GM12878 (cell line): ENCODE measurements at regions not wholly inside any gene's neighbourhood (a gene's known extent, or its start where the extent isn't known, plus 50 kb on each side); places are given as distances from the start of the nearest gene placed in this dataset.

Experiments used
- CEBPB ChIP-seq, 2 experiments: fragments of 150-350 bp in 1 of 2; IDR thresholded peaks; 2 replicates each; pipeline ENCODE4 v1.6.1; 2012 to 2014; ENCODE audit warnings: low read depth in 2 of 2, low read length in 2 of 2, borderline replicate concordance in 1 of 2, inconsistent platforms in 1 of 2
- CUX1 ChIP-seq: IDR thresholded peaks from 2 replicates; pipeline ENCODE4 v1.6.1; 2012; ENCODE audit warnings: improper control_type of control experiment, low read depth, low read length; ENCODE audit not compliant: insufficient replicate concordance
- ESRRA ChIP-seq: IDR thresholded peaks from 2 replicates; pipeline ENCODE4 v1.6.1; 2012; ENCODE audit warnings: mild to moderate bottlenecking, low read length, improper control_type of control experiment
- HCFC1 ChIP-seq: fragments of 150-350 bp; IDR thresholded peaks from 2 replicates; pipeline ENCODE4 v1.6.1; 2014; ENCODE audit warnings: low read length
- HDAC2 ChIP-seq: fragments of 200-600 bp; sonication (generic); IDR thresholded peaks from 2 replicates; pipeline ENCODE4 v1.6.1; 2017
- NRF1 ChIP-seq: conservative IDR thresholded peaks from 2 replicates; pipeline ENCODE4 v1.6.1; 2011; ENCODE audit warnings: mild to moderate bottlenecking, low read depth, low read length, improper control_type of control experiment
- PML ChIP-seq: IDR thresholded peaks from 2 replicates; pipeline ENCODE4 v1.6.1; 2012; ENCODE audit warnings: low read length, inconsistent platforms
- POLR2AphosphoS5 ChIP-seq: IDR thresholded peaks from 2 replicates; pipeline ENCODE4 v1.6.1; 2011; ENCODE audit warnings: mild to moderate bottlenecking, low read length, inconsistent platforms
- RBBP5 ChIP-seq: fragments of 200-600 bp; sonication (generic); conservative IDR thresholded peaks from 2 replicates; pipeline ENCODE4 v1.6.1; 2016
- SMAD5 ChIP-seq: IDR thresholded peaks from 2 replicates; pipeline ENCODE4 v1.6.1; 2016; ENCODE audit warnings: antibody characterized with exemption, low read depth
- TBL1XR1 ChIP-seq: IDR thresholded peaks from 2 replicates; pipeline ENCODE4 v1.6.1; 2012; ENCODE audit warnings: low read depth, low read length, improper control_type of control experiment
- YBX1 ChIP-seq: fragments of 450-650 bp; IDR thresholded peaks from 2 replicates; pipeline ENCODE4 v1.6.1; 2016; ENCODE audit warnings: antibody characterized with exemption
- ZNF24 ChIP-seq: fragments of 450-650 bp; IDR thresholded peaks from 2 replicates; pipeline ENCODE4 v1.6.1; 2017; ENCODE audit warnings: antibody characterized with exemption, mild to moderate bottlenecking
- ZNF384 ChIP-seq: IDR thresholded peaks from 2 replicates; pipeline ENCODE4 v1.6.1; 2012; ENCODE audit warnings: low read depth, mild to moderate bottlenecking, low read length, improper control_type of control experiment, borderline replicate concordance
- TF ChIP-seq, protein P1 (sequence below): fragments of 450-650 bp; formaldehyde crosslinking; IDR thresholded peaks from 2 replicates; pipeline ENCODE4 v1.4.0; 2020; ENCODE audit warnings: mild to moderate bottlenecking, moderate library complexity
- TF ChIP-seq, protein P2 (sequence below): IDR thresholded peaks from 2 replicates; pipeline ENCODE4 v1.6.1; 2011; ENCODE audit warnings: low read depth, mild to moderate bottlenecking, low read length, moderate library complexity, borderline replicate concordance; ENCODE audit errors: extremely low read depth
- TF ChIP-seq, protein P3 (sequence below): fragments of 450-650 bp; IDR thresholded peaks from 2 replicates; pipeline ENCODE4 v1.6.1; 2017; ENCODE audit warnings: mild to moderate bottlenecking, moderate library complexity

GRCh38 chr3:5572168-5572567 lies 384.7 kb downstream of the EDEM1 start (continued):
- TF ChIP-seq CUX1 (no peak), ZNF24 (no peak), POLR2AphosphoS5 (no peak), PML (no peak), NRF1 (no peak), ESRRA (no peak), TBL1XR1 (no peak), SMAD5 (no peak), HCFC1 (no peak), HDAC2 (no peak), YBX1 (no peak), RBBP5 (no peak), ZNF384 (no peak), CEBPB (IDR thresholded peaks at IDR 0.05; ENCODE audit: borderline replicate concordance in 1 of 2, low read depth in 2 of 2, low read length in 2 of 2) (no peak)
- TF ChIP-seq, protein P1, sequence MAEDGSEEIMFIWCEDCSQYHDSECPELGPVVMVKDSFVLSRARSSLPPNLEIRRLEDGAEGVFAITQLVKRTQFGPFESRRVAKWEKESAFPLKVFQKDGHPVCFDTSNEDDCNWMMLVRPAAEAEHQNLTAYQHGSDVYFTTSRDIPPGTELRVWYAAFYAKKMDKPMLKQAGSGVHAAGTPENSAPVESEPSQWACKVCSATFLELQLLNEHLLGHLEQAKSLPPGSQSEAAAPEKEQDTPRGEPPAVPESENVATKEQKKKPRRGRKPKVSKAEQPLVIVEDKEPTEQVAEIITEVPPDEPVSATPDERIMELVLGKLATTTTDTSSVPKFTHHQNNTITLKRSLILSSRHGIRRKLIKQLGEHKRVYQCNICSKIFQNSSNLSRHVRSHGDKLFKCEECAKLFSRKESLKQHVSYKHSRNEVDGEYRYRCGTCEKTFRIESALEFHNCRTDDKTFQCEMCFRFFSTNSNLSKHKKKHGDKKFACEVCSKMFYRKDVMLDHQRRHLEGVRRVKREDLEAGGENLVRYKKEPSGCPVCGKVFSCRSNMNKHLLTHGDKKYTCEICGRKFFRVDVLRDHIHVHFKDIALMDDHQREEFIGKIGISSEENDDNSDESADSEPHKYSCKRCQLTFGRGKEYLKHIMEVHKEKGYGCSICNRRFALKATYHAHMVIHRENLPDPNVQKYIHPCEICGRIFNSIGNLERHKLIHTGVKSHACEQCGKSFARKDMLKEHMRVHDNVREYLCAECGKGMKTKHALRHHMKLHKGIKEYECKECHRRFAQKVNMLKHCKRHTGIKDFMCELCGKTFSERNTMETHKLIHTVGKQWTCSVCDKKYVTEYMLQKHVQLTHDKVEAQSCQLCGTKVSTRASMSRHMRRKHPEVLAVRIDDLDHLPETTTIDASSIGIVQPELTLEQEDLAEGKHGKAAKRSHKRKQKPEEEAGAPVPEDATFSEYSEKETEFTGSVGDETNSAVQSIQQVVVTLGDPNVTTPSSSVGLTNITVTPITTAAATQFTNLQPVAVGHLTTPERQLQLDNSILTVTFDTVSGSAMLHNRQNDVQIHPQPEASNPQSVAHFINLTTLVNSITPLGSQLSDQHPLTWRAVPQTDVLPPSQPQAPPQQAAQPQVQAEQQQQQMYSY (CRISPR knock-in tag), result no peak
- TF ChIP-seq, protein P2, sequence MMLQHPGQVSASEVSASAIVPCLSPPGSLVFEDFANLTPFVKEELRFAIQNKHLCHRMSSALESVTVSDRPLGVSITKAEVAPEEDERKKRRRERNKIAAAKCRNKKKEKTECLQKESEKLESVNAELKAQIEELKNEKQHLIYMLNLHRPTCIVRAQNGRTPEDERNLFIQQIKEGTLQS, result no peak
- TF ChIP-seq, protein P3, sequence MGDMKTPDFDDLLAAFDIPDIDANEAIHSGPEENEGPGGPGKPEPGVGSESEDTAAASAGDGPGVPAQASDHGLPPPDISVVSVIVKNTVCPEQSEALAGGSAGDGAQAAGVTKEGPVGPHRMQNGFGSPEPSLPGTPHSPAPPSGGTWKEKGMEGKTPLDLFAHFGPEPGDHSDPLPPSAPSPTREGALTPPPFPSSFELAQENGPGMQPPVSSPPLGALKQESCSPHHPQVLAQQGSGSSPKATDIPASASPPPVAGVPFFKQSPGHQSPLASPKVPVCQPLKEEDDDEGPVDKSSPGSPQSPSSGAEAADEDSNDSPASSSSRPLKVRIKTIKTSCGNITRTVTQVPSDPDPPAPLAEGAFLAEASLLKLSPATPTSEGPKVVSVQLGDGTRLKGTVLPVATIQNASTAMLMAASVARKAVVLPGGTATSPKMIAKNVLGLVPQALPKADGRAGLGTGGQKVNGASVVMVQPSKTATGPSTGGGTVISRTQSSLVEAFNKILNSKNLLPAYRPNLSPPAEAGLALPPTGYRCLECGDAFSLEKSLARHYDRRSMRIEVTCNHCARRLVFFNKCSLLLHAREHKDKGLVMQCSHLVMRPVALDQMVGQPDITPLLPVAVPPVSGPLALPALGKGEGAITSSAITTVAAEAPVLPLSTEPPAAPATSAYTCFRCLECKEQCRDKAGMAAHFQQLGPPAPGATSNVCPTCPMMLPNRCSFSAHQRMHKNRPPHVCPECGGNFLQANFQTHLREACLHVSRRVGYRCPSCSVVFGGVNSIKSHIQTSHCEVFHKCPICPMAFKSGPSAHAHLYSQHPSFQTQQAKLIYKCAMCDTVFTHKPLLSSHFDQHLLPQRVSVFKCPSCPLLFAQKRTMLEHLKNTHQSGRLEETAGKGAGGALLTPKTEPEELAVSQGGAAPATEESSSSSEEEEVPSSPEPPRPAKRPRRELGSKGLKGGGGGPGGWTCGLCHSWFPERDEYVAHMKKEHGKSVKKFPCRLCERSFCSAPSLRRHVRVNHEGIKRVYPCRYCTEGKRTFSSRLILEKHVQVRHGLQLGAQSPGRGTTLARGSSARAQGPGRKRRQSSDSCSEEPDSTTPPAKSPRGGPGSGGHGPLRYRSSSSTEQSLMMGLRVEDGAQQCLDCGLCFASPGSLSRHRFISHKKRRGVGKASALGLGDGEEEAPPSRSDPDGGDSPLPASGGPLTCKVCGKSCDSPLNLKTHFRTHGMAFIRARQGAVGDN, result no peak
